Adrenal gland (tissue), 5 donors: ENCODE measurements at regions not wholly inside any gene's neighbourhood (a gene's known extent, or its start where the extent isn't known, plus 50 kb on each side); places are given as distances from the start of the nearest gene placed in this dataset.

Experiments used
- POLR2A ChIP-seq, 2 donors: fragments of 450-650 bp; IDR thresholded peaks; one replicate each; pipeline ENCODE4 v1.6.1; 2017; ENCODE audit warnings: antibody characterized with exemption in 2 of 2, mild to moderate bottlenecking in 2 of 2, moderate library complexity in 1 of 2
- TF ChIP-seq, protein P1 (sequence below), 6 experiments: fragments of 450-650 bp in 4 of 6; fragments of 200-600 bp in 2 of 6; sonication (generic) in 1 of 6; IDR thresholded peaks; 1 replicate in 5 of 6; 2 replicates in 1 of 6; pipeline versions ENCODE4 v1.5.1 to v1.8.0; 2016 to 2021; ENCODE audit warnings: antibody characterized with exemption in 6 of 6, mild to moderate bottlenecking in 2 of 6, moderate library complexity in 1 of 6
- donor health status: DM: no; HTN: no; CAD: no.

- TF ChIP-seq, protein P1, sequence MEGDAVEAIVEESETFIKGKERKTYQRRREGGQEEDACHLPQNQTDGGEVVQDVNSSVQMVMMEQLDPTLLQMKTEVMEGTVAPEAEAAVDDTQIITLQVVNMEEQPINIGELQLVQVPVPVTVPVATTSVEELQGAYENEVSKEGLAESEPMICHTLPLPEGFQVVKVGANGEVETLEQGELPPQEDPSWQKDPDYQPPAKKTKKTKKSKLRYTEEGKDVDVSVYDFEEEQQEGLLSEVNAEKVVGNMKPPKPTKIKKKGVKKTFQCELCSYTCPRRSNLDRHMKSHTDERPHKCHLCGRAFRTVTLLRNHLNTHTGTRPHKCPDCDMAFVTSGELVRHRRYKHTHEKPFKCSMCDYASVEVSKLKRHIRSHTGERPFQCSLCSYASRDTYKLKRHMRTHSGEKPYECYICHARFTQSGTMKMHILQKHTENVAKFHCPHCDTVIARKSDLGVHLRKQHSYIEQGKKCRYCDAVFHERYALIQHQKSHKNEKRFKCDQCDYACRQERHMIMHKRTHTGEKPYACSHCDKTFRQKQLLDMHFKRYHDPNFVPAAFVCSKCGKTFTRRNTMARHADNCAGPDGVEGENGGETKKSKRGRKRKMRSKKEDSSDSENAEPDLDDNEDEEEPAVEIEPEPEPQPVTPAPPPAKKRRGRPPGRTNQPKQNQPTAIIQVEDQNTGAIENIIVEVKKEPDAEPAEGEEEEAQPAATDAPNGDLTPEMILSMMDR (IDR thresholded peaks at IDR 0.05), result no peak
- TF ChIP-seq POLR2A (IDR thresholded peaks at IDR 0.05), result no peak
These were observed 156.4 kb upstream of the PPP2R3A start for GRCh38 chr3:135809021-135809634.
